ENCODE measurements at regions not wholly inside any gene's neighbourhood (a gene's known extent, or its start where the extent isn't known, plus 50 kb on each side); places are given as distances from the start of the nearest gene placed in this dataset.
"Not testable (repeated sequence)": the region's sequence is repeated elsewhere in the genome, so short reads cannot be mapped to it uniquely, and the experiment has no call there.

DNA sequence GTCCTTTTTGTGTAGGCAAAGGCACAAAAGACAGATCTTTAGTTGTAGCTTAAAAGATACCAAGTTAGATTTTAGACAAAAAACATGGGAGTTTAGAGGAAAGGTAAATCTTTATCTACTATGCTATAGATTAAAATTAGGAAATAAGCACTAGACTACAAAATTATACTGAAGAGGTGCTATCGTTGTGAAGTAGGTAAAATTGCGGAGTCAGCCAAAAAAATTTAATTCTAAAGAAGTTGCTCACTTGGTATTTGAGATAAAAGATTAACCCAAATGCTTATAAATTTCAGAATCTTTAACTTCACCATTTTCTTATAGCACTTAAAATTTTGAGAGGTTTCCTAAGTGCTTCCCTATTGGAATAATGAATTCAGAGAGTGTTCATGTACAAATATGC is 604.1 kb downstream of the GRXCR1 start:
- in situ Hi-C loops (cut with MboI) (no loop called here), intact Hi-C loops (cut with micrococcal nuclease; ENCODE audit: unreplicated experiment) (no loop called here)
- WGBS (ENCODE audit: insufficient coverage, insufficient replicate concordance, low lambda C conversion rate, missing lambda C conversion rate), result 28% methylated on average over 2 of the region's 2 CpGs
- no peak overlapping the region for H3K9ac ChIP-seq (ENCODE audit: control insufficient read depth, insufficient read depth, low read length)
- ChIA-PET RAD21 (ENCODE audit: unreplicated experiment) (no interaction called here), POLR2A (interaction anchor here (0.6 kb wide), 1 partner anchor 957 kb away, joined by 10 read pairs; no protein-coding TSS in a partner anchor), CTCF (no interaction called here), SMC1A (ENCODE audit: uncharacterized antibody, unreplicated experiment) (no interaction called here)
- no peaks in the 10 kb centered on the region for H3K36me3 ChIP-seq (ENCODE audit: control insufficient read depth in 2 of 2, insufficient read depth in 2 of 2, low read length in 1 of 2)
- no peaks in the 10 kb centered on the region for H3K79me2 ChIP-seq (ENCODE audit: control insufficient read depth, insufficient read depth, low read length)
- DNase-seq (ENCODE audit: low read depth, low spot score), result no peak
- H3K4me2 ChIP-seq (ENCODE audit: control insufficient read depth, insufficient read depth), result no peak overlapping the region
- ATAC-seq, result no peak
- no peak for FAIRE-seq
- H4K20me1 ChIP-seq (ENCODE audit: control insufficient read depth, insufficient read depth), result no peaks in the 10 kb centered on the region
- no peaks in the 10 kb centered on the region for H3K9me3 ChIP-seq (replicated peaks; ENCODE audit: control insufficient read depth, insufficient read depth, low read length)
- H3K4me3 ChIP-seq, result no peak overlapping the region
- TF ChIP-seq CHD1 (IDR thresholded peaks at IDR 0.05; ENCODE audit: low read depth, low read length), result no peak
- no peak for TF ChIP-seq SMC3 (IDR thresholded peaks at IDR 0.05; ENCODE audit: borderline replicate concordance, low read length)
- TF ChIP-seq MXI1 (IDR thresholded peaks at IDR 0.05; ENCODE audit: low read depth, low read length), result no peak
- TF ChIP-seq ESRRA (IDR thresholded peaks at IDR 0.05; ENCODE audit: low read length), result no peak
- no TSS peak for BruUV-seq (replicated peaks)
- H2AFZ ChIP-seq (ENCODE audit: control insufficient read depth, low read depth, low read length), result no peak overlapping the region; the same call in 1 of the 2 replicates
- no peaks in the 10 kb centered on the region for H3K27me3 ChIP-seq (replicated peaks in 1 of 2; ENCODE audit: control insufficient read depth in 2 of 2, insufficient read depth in 2 of 2, low read length in 1 of 2)
- no peak overlapping the region for H3K27ac ChIP-seq (ENCODE audit: control insufficient read depth, insufficient read depth)
- no peaks in the 10 kb centered on the region for H3K4me1 ChIP-seq (ENCODE audit: control insufficient read depth, insufficient read depth, low read length)

DNA sequence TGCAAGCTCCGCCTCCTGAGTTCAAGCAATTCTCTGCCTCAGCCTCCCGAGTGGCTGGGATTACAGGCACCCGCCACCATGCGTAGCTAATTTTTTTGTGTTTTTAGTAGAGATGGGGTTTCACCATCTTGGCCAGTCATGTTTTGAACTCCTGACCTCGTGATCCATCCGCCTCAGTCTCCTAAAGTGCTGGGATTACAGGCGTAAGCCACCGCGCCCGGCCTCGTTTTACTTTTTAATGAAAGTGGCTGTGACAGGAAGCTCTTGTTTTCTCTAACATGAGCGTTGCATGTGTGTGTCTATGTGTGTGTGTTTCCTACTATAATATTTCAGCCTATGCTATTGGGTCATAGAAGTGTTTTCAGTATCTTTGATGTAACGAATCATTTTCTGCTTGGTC is 613.3 kb downstream of the GRXCR1 start:
- intact Hi-C loops (cut with micrococcal nuclease; ENCODE audit: unreplicated experiment); H3K4me3 ChIP-seq; in situ Hi-C loops (cut with MboI); H3K36me3 ChIP-seq (ENCODE audit: control insufficient read depth in 2 of 2, insufficient read depth in 2 of 2, low read length in 1 of 2); H3K4me1 ChIP-seq (ENCODE audit: control insufficient read depth, insufficient read depth, low read length); H3K4me2 ChIP-seq (ENCODE audit: control insufficient read depth, insufficient read depth); POLR2A ChIA-PET; H3K79me2 ChIP-seq (ENCODE audit: control insufficient read depth, insufficient read depth, low read length); H4K20me1 ChIP-seq (ENCODE audit: control insufficient read depth, insufficient read depth); SMC1A ChIA-PET (ENCODE audit: uncharacterized antibody, unreplicated experiment); H3K27ac ChIP-seq (ENCODE audit: control insufficient read depth, insufficient read depth); H3K9ac ChIP-seq (ENCODE audit: control insufficient read depth, insufficient read depth, low read length); H3K9me3 ChIP-seq (replicated peaks; ENCODE audit: control insufficient read depth, insufficient read depth, low read length); BruUV-seq (replicated peaks); RAD21 ChIA-PET (ENCODE audit: unreplicated experiment); CTCF ChIA-PET; ATAC-seq; H2AFZ ChIP-seq (ENCODE audit: control insufficient read depth, low read depth, low read length); H3K27me3 ChIP-seq (replicated peaks in 1 of 2; ENCODE audit: control insufficient read depth in 2 of 2, insufficient read depth in 2 of 2, low read length in 1 of 2); DNase-seq (ENCODE audit: low read depth, low spot score); FAIRE-seq: not testable (repeated sequence)
- 62% methylated on average over 13 of the region's 13 CpGs for WGBS (ENCODE audit: insufficient coverage, insufficient replicate concordance, low lambda C conversion rate, missing lambda C conversion rate)

Data from GM12878 (cell line).